GM12878 (cell line): ENCODE measurements at regions not wholly inside any gene's neighbourhood (a gene's known extent, or its start where the extent isn't known, plus 50 kb on each side); places are given as distances from the start of the nearest gene placed in this dataset.

Source experiments
- ATF2 ChIP-seq: IDR thresholded peaks from 2 replicates; pipeline ENCODE4 v1.6.1; 2012; ENCODE audit warnings: low read length, inconsistent platforms
- CTCF ChIP-seq, 3 experiments: IDR thresholded peaks in 2 of 3; conservative IDR thresholded peaks in 1 of 3; 2 replicates each; pipeline ENCODE4 v1.5.1; 2011; ENCODE audit warnings: low read depth in 3 of 3, low read length in 3 of 3, mild to moderate bottlenecking in 3 of 3, control low read depth in 2 of 3, moderate library complexity in 2 of 3, inconsistent platforms in 1 of 3, mixed read lengths in 1 of 3; ENCODE audit not compliant: control insufficient read depth in 2 of 3, insufficient read depth in 1 of 3; ENCODE audit errors: extremely low read depth in 1 of 3
- MAX ChIP-seq: IDR thresholded peaks from 2 replicates; pipeline ENCODE4 v1.6.1; 2012; ENCODE audit warnings: low read depth, low read length, improper control_type of control experiment
- NBN ChIP-seq: fragments of 450-650 bp; IDR thresholded peaks from 2 replicates; pipeline ENCODE4 v1.6.1; 2016
- POLR2A ChIP-seq: IDR thresholded peaks from 2 replicates; pipeline ENCODE4 v1.6.1; 2011; ENCODE audit warnings: low read depth, mild to moderate bottlenecking, low read length
- SMC3 ChIP-seq: IDR thresholded peaks from 2 replicates; pipeline ENCODE4 v1.6.1; 2011; ENCODE audit warnings: low read length, improper control_type of control experiment, borderline replicate concordance
- USF1 ChIP-seq: IDR thresholded peaks from 2 replicates; pipeline ENCODE4 v1.6.1; 2011; ENCODE audit warnings: borderline replicate concordance, low read depth, mild to moderate bottlenecking, moderate library complexity, mixed read lengths, low read length; ENCODE audit not compliant: insufficient read depth; ENCODE audit errors: extremely low read length
- ZNF217 ChIP-seq: fragments of 450-650 bp; IDR thresholded peaks from 2 replicates; pipeline ENCODE4 v1.6.1; 2017; ENCODE audit warnings: antibody characterized with exemption, mild to moderate bottlenecking

- TF ChIP-seq SMC3 (no peak), USF1 (no peak), POLR2A (no peak), ATF2 (no peak), CTCF (IDR thresholded peaks at IDR 0.05 in 2 of 3, conservative IDR thresholded peaks at IDR 0.05 in 1 of 3; ENCODE audit: control insufficient read depth in 2 of 3, extremely low read depth in 1 of 3, insufficient read depth in 1 of 3, low read depth in 3 of 3, low read length in 3 of 3) (no peak), MAX (no peak), ZNF217 (no peak), NBN (no peak)
Observed at GRCh38 chr7:10875080-10875479, 98.6 kb upstream of the PHF14 start.
